ENCODE measurements at regions not wholly inside any gene's neighbourhood (a gene's known extent, or its start where the extent isn't known, plus 50 kb on each side); places are given as distances from the start of the nearest gene placed in this dataset.

GRCh38 chr1:191699343-191699742 is 458.9 kb upstream of the RGS18 start:
- DNase-seq (ENCODE audit: low spot score) = no peak
- in situ Hi-C loops (cut with MboI; ENCODE audit: low sequenced_read_pairs, unreplicated experiment) = no loop called here
- no peak for TF ChIP-seq CTCF (IDR thresholded peaks at IDR 0.05; ENCODE audit: borderline replicate concordance, control extremely low read depth, extremely low read depth, insufficient read depth, missing control alignments)

GRCh38 chr1:191700922-191701321 is 457.3 kb upstream of the RGS18 start:
- no peak for DNase-seq (ENCODE audit: low spot score)
- in situ Hi-C loops (cut with MboI; ENCODE audit: low sequenced_read_pairs, unreplicated experiment) = no loop called here
- no peak for TF ChIP-seq CTCF (IDR thresholded peaks at IDR 0.05; ENCODE audit: borderline replicate concordance, control extremely low read depth, extremely low read depth, insufficient read depth, missing control alignments)

- in situ Hi-C loops (cut with MboI; ENCODE audit: low sequenced_read_pairs, unreplicated experiment) = no loop called here
- DNase-seq (ENCODE audit: low spot score) = no peak
These were observed 456.1 kb upstream of the RGS18 start for GRCh38 chr1:191702124-191702523.

GRCh38 chr1:191707288-191707687 is 451.0 kb upstream of the RGS18 start:
- in situ Hi-C loops (cut with MboI; ENCODE audit: low sequenced_read_pairs, unreplicated experiment) = no loop called here
- no peak for DNase-seq (ENCODE audit: low spot score)
- TF ChIP-seq CTCF (IDR thresholded peaks at IDR 0.05; ENCODE audit: borderline replicate concordance, control extremely low read depth, extremely low read depth, insufficient read depth, missing control alignments) = no peak

More at GRCh38 chr1:191702124-191702523, 456.1 kb upstream of the RGS18 start:
- TF ChIP-seq CTCF (IDR thresholded peaks at IDR 0.05; ENCODE audit: borderline replicate concordance, control extremely low read depth, extremely low read depth, insufficient read depth, missing control alignments) = no peak

GRCh38 chr1:191709215-191709614 is 449.0 kb upstream of the RGS18 start:
- in situ Hi-C loops (cut with MboI; ENCODE audit: low sequenced_read_pairs, unreplicated experiment) = no loop called here
- no peak for DNase-seq (ENCODE audit: low spot score)
- no peak for TF ChIP-seq CTCF (IDR thresholded peaks at IDR 0.05; ENCODE audit: borderline replicate concordance, control extremely low read depth, extremely low read depth, insufficient read depth, missing control alignments)

GRCh38 chr1:191711961-191712360 is 446.3 kb upstream of the RGS18 start:
- in situ Hi-C loops (cut with MboI; ENCODE audit: low sequenced_read_pairs, unreplicated experiment) = no loop called here
- TF ChIP-seq CTCF (IDR thresholded peaks at IDR 0.05; ENCODE audit: borderline replicate concordance, control extremely low read depth, extremely low read depth, insufficient read depth, missing control alignments) = no peak
- no peak for DNase-seq (ENCODE audit: low spot score)

GRCh38 chr1:191714845-191715244 is 443.4 kb upstream of the RGS18 start:
- in situ Hi-C loops (cut with MboI; ENCODE audit: low sequenced_read_pairs, unreplicated experiment) = no loop called here
- TF ChIP-seq CTCF (IDR thresholded peaks at IDR 0.05; ENCODE audit: borderline replicate concordance, control extremely low read depth, extremely low read depth, insufficient read depth, missing control alignments) = no peak
- DNase-seq (ENCODE audit: low spot score) = no peak

Measured in GM13976 (cell line).